HepG2 (cell line): ENCODE measurements at regions not wholly inside any gene's neighbourhood (a gene's known extent, or its start where the extent isn't known, plus 50 kb on each side); places are given as distances from the start of the nearest gene placed in this dataset.

Experiments used
- ASH2L ChIP-seq: fragments of 300-600, 200-600 bp; sonication (generic); IDR thresholded peaks from 2 replicates; pipeline ENCODE4 v1.7.0; 2017; ENCODE audit warnings: low read depth, mild to moderate bottlenecking, moderate library complexity, mixed read lengths, low read length; ENCODE audit not compliant: insufficient read length
- CSRNP2 ChIP-seq: sonication (generic); formaldehyde crosslinking; conservative IDR thresholded peaks from 2 replicates; pipeline ENCODE4 v1.8.0; 2022; ENCODE audit warnings: low read depth, missing genetic modification reagents
- EP300 ChIP-seq, 3 experiments: sonication (generic) in 1 of 3; formaldehyde crosslinking in 1 of 3; IDR thresholded peaks; 2 replicates each; pipeline versions ENCODE4 v1.5.1 to v1.6.1; 2011 to 2020; ENCODE audit warnings: low read depth in 2 of 3, low read length in 2 of 3, borderline replicate concordance in 1 of 3, improper control_type of control experiment in 1 of 3, mild to moderate bottlenecking in 1 of 3, missing genetic modification reagents in 1 of 3, moderate library complexity in 1 of 3
- ETS1 ChIP-seq: sonication (generic); formaldehyde crosslinking; IDR thresholded peaks from 2 replicates; pipeline ENCODE4 v1.4.0; 2020; ENCODE audit warnings: missing genetic modification reagents
- FOXA1 ChIP-seq, 2 experiments: fragments of 450-650 bp in 1 of 2; sonication (generic) in 1 of 2; formaldehyde crosslinking in 1 of 2; IDR thresholded peaks; 2 replicates each; pipeline versions ENCODE4 v1.4.0 to v1.6.1; 2016 to 2020; ENCODE audit warnings: missing genetic modification reagents in 1 of 2
- FOXA3 ChIP-seq: IDR thresholded peaks from 2 replicates; pipeline ENCODE4 v1.6.1; 2016; ENCODE audit warnings: missing genetic modification reagents, missing compliant biosample characterization
- FOXK1 ChIP-seq: sonication (generic); formaldehyde crosslinking; IDR thresholded peaks from 2 replicates; pipeline ENCODE4 v1.4.0; 2020; ENCODE audit warnings: low read depth, missing genetic modification reagents, borderline replicate concordance
- HNF4A ChIP-seq: sonication (generic); formaldehyde crosslinking; IDR thresholded peaks from 2 replicates; pipeline ENCODE4 v1.4.0; 2020; ENCODE audit warnings: missing genetic modification reagents
- HOMEZ ChIP-seq: IDR thresholded peaks from 2 replicates; pipeline ENCODE4 v1.6.1; 2016; ENCODE audit warnings: low read depth
- ONECUT2 ChIP-seq: sonication (generic); formaldehyde crosslinking; IDR thresholded peaks from 2 replicates; pipeline ENCODE4 v1.4.0; 2020; ENCODE audit warnings: missing genetic modification reagents
- POGK ChIP-seq: sonication (generic); formaldehyde crosslinking; conservative IDR thresholded peaks from 2 replicates; pipeline ENCODE4 v1.8.0; 2022; ENCODE audit warnings: mild to moderate bottlenecking, moderate library complexity, missing genetic modification reagents
- REPIN1 ChIP-seq: sonication (generic); formaldehyde crosslinking; IDR thresholded peaks from 2 replicates; pipeline ENCODE4 v1.8.0; 2022; ENCODE audit warnings: missing genetic modification reagents, low read depth, mild to moderate bottlenecking, borderline replicate concordance
- SIX4 ChIP-seq: sonication (generic); formaldehyde crosslinking; IDR thresholded peaks from 2 replicates; pipeline ENCODE4 v1.4.0; 2020; ENCODE audit warnings: missing genetic modification reagents
- TCF12 ChIP-seq, 2 experiments: fragments of 450-650 bp in 1 of 2; sonication (generic) in 1 of 2; formaldehyde crosslinking in 1 of 2; IDR thresholded peaks; 2 replicates each; pipeline versions ENCODE4 v1.6.1 to v1.8.0; 2017 to 2022; ENCODE audit warnings: antibody characterized with exemption in 1 of 2, mild to moderate bottlenecking in 1 of 2, missing genetic modification reagents in 1 of 2, moderate library complexity in 1 of 2
- ZBTB2 ChIP-seq: sonication (generic); formaldehyde crosslinking; IDR thresholded peaks from 2 replicates; pipeline ENCODE4 v1.8.0; 2022; ENCODE audit warnings: low read depth, missing genetic modification reagents
- ZNF224 ChIP-seq: sonication (generic); formaldehyde crosslinking; IDR thresholded peaks from 2 replicates; pipeline ENCODE4 v1.5.0; 2020; ENCODE audit warnings: mild to moderate bottlenecking, missing genetic modification reagents
- ZNF274 ChIP-seq: sonication (generic); formaldehyde crosslinking; IDR thresholded peaks from 2 replicates; pipeline ENCODE4 v1.5.1; 2020; ENCODE audit warnings: mild to moderate bottlenecking, missing genetic modification reagents
- ZNF598 ChIP-seq: sonication (generic); formaldehyde crosslinking; IDR thresholded peaks from 2 replicates; pipeline ENCODE4 v1.5.1; 2020; ENCODE audit warnings: mild to moderate bottlenecking, missing genetic modification reagents, borderline replicate concordance
- ZNF619 ChIP-seq: sonication (generic); formaldehyde crosslinking; IDR thresholded peaks from 2 replicates; pipeline ENCODE4 v1.4.0; 2020; ENCODE audit warnings: mild to moderate bottlenecking, missing genetic modification reagents
- ZNF788 ChIP-seq: sonication (generic); formaldehyde crosslinking; IDR thresholded peaks from 2 replicates; pipeline ENCODE4 v1.5.0; 2020; ENCODE audit warnings: mild to moderate bottlenecking, missing genetic modification reagents, borderline replicate concordance
- ZNF850 ChIP-seq: sonication (generic); formaldehyde crosslinking; conservative IDR thresholded peaks from 2 replicates; pipeline ENCODE4 v1.9.0; 2021; ENCODE audit warnings: mild to moderate bottlenecking, missing genetic modification reagents

GRCh38 chr20:58131551-58132142 is 96.8 kb downstream of the ANKRD60 start (continued):
- TF ChIP-seq CSRNP2 (CRISPR knock-in tag): no peak
- no peak for TF ChIP-seq POGK
- 0 out of 2 replicates have a peak, but pooled peaks have one; percentile 12 for TF ChIP-seq FOXA3 (CRISPR knock-in tag)
- no peak for TF ChIP-seq ZNF224 (CRISPR knock-in tag)
- TF ChIP-seq ONECUT2: no peak
- TF ChIP-seq ZNF850: no peak
- 0 out of 2 replicates have a peak, but pooled peaks have one; percentile 37 for TF ChIP-seq FOXK1 (CRISPR knock-in tag)
- peak; percentile 41; the same call in 1 of the 2 replicates for TF ChIP-seq HOMEZ (CRISPR knock-in tag)
- TF ChIP-seq HNF4A (CRISPR knock-in tag): no peak
- no peak for TF ChIP-seq ZNF598
- no peak for TF ChIP-seq ETS1
- no peak for TF ChIP-seq ZBTB2 (CRISPR knock-in tag)
- peak in 1 of 2 experiments; percentile 62; a peak in 1 of 4 replicates for TF ChIP-seq EP300 (IDR thresholded peaks at IDR 0.05; ENCODE audit: low read depth in 2 of 2, low read length in 2 of 2)
- peak; percentile 47; the same call in 1 of the 2 replicates for TF ChIP-seq EP300 (CRISPR knock-in tag; IDR thresholded peaks at IDR 0.05; ENCODE audit: borderline replicate concordance)
- TF ChIP-seq ZNF619: no peak
- no peak for TF ChIP-seq ZNF274 (CRISPR knock-in tag)
- TF ChIP-seq FOXA1 (IDR thresholded peaks at IDR 0.05): no peak
- 0 out of 2 replicates have a peak, but pooled peaks have one; percentile 40 for TF ChIP-seq FOXA1 (CRISPR knock-in tag; IDR thresholded peaks at IDR 0.05)
- peak; percentile 50 for TF ChIP-seq ASH2L
- no peak for TF ChIP-seq ZNF788 (CRISPR knock-in tag)
- TF ChIP-seq SIX4: peak; percentile 95
- no peak for TF ChIP-seq TCF12 (IDR thresholded peaks at IDR 0.05)
- no peak for TF ChIP-seq TCF12 (CRISPR knock-in tag; IDR thresholded peaks at IDR 0.05)
- no peak for TF ChIP-seq REPIN1 (CRISPR knock-in tag)
